ENCODE measurements at regions not wholly inside any gene's neighbourhood (a gene's known extent, or its start where the extent isn't known, plus 50 kb on each side); places are given as distances from the start of the nearest gene placed in this dataset.

GRCh38 chr5:159420940-159421339 is 90.7 kb upstream of the IL12B start:
- no peak for DNase-seq (ENCODE audit: low spot score)
- no peak for TF ChIP-seq CTCF (IDR thresholded peaks at IDR 0.05)
- no peak for ATAC-seq (ENCODE audit: low FRiP score)

GRCh38 chr5:159422361-159422760 is 92.1 kb upstream of the IL12B start:
- TF ChIP-seq CTCF (IDR thresholded peaks at IDR 0.05): no peak
- peak; percentile 67 for ATAC-seq (ENCODE audit: low FRiP score)
- DNase-seq (ENCODE audit: low spot score): no peak

GRCh38 chr5:159422910-159423309 is 92.6 kb upstream of the IL12B start:
- DNase-seq (ENCODE audit: low spot score) (no peak), ATAC-seq (ENCODE audit: low FRiP score) (no peak)
- TF ChIP-seq CTCF (IDR thresholded peaks at IDR 0.05): no peak

- ATAC-seq (ENCODE audit: low FRiP score) (no peak), DNase-seq (ENCODE audit: low spot score) (no peak)
- TF ChIP-seq CTCF (IDR thresholded peaks at IDR 0.05): no peak
Measured at GRCh38 chr5:159424123-159424522, 93.8 kb upstream of the IL12B start.

- DNase-seq (ENCODE audit: low spot score): no peak
- ATAC-seq (ENCODE audit: low FRiP score): no peak
- TF ChIP-seq CTCF (IDR thresholded peaks at IDR 0.05): no peak
Measured at GRCh38 chr5:159426694-159427093, 96.4 kb upstream of the IL12B start.

GRCh38 chr5:159427180-159428012 is 97.1 kb upstream of the IL12B start:
- TF ChIP-seq CTCF (IDR thresholded peaks at IDR 0.05): no peak
- ATAC-seq (ENCODE audit: low FRiP score) (no peak), DNase-seq (ENCODE audit: low spot score) (no peak)

- no peak for TF ChIP-seq CTCF (IDR thresholded peaks at IDR 0.05)
- DNase-seq (ENCODE audit: low spot score) (no peak), ATAC-seq (ENCODE audit: low FRiP score) (no peak)
Measured at GRCh38 chr5:159430361-159431012, 100.2 kb upstream of the IL12B start.
